ENCODE measurements at regions not wholly inside any gene's neighbourhood (a gene's known extent, or its start where the extent isn't known, plus 50 kb on each side); places are given as distances from the start of the nearest gene placed in this dataset.

GRCh38 chr1:72419229-72419628 is 136.9 kb upstream of the NEGR1 start:
- no peak overlapping the region for H3K27ac ChIP-seq (ENCODE audit: low read depth, low read length, poor library complexity, severe bottlenecking)

GRCh38 chr1:72412286-72412685 is 129.9 kb upstream of the NEGR1 start:
- Histone ChIP-seq H3K79me2 (ENCODE audit: insufficient read depth, low read length) (no peaks in the 10 kb centered on the region), H3K36me3 (ENCODE audit: insufficient read depth, low read length) (no peaks in the 10 kb centered on the region), H3K27ac (ENCODE audit: low read depth, low read length, poor library complexity, severe bottlenecking) (no peak overlapping the region), H3K4me3 (ENCODE audit: low read depth, low read length, poor library complexity, severe bottlenecking) (no peak overlapping the region), H3K27me3 (ENCODE audit: insufficient read depth, low read length) (no peaks in the 10 kb centered on the region), H3K4me1 (ENCODE audit: insufficient read depth, low read length, severe bottlenecking) (no peaks in the 10 kb centered on the region), H3K4me2 (ENCODE audit: low read length) (no peak overlapping the region), H3K9me2 (ENCODE audit: low read depth, low read length) (no peaks in the 10 kb centered on the region), H3K9ac (ENCODE audit: low read length) (no peak overlapping the region), H3F3A (ENCODE audit: insufficient read depth, low read length) (no peaks in the 10 kb centered on the region), H2AFZ (ENCODE audit: low read length) (no peak overlapping the region), H4K20me1 (ENCODE audit: insufficient read depth, low read length) (no peaks in the 10 kb centered on the region), H3K9me3 (ENCODE audit: low read length) (no peaks in the 10 kb centered on the region)
- TF ChIP-seq, protein P1, sequence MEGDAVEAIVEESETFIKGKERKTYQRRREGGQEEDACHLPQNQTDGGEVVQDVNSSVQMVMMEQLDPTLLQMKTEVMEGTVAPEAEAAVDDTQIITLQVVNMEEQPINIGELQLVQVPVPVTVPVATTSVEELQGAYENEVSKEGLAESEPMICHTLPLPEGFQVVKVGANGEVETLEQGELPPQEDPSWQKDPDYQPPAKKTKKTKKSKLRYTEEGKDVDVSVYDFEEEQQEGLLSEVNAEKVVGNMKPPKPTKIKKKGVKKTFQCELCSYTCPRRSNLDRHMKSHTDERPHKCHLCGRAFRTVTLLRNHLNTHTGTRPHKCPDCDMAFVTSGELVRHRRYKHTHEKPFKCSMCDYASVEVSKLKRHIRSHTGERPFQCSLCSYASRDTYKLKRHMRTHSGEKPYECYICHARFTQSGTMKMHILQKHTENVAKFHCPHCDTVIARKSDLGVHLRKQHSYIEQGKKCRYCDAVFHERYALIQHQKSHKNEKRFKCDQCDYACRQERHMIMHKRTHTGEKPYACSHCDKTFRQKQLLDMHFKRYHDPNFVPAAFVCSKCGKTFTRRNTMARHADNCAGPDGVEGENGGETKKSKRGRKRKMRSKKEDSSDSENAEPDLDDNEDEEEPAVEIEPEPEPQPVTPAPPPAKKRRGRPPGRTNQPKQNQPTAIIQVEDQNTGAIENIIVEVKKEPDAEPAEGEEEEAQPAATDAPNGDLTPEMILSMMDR (IDR thresholded peaks at IDR 0.05; ENCODE audit: low read length), result no peak
- no peak for TF ChIP-seq EZH2 (IDR thresholded peaks at IDR 0.05; ENCODE audit: borderline replicate concordance, low read length)

More at GRCh38 chr1:72419229-72419628, 136.9 kb upstream of the NEGR1 start:
- H3K4me3 ChIP-seq (ENCODE audit: low read depth, low read length, poor library complexity, severe bottlenecking), result no peak overlapping the region
- no peak overlapping the region for H2AFZ ChIP-seq (ENCODE audit: low read length)
- H3F3A ChIP-seq (ENCODE audit: insufficient read depth, low read length), result no peaks in the 10 kb centered on the region
- TF ChIP-seq, protein P1 (IDR thresholded peaks at IDR 0.05; ENCODE audit: low read length), result no peak
- TF ChIP-seq EZH2 (IDR thresholded peaks at IDR 0.05; ENCODE audit: borderline replicate concordance, low read length), result no peak
- H3K9me3 ChIP-seq (ENCODE audit: low read length), result no peaks in the 10 kb centered on the region
- no peaks in the 10 kb centered on the region for H3K79me2 ChIP-seq (ENCODE audit: insufficient read depth, low read length)
- H3K4me1 ChIP-seq (ENCODE audit: insufficient read depth, low read length, severe bottlenecking), result no peaks in the 10 kb centered on the region
- no peak overlapping the region for H3K9ac ChIP-seq (ENCODE audit: low read length)
- no peaks in the 10 kb centered on the region for H4K20me1 ChIP-seq (ENCODE audit: insufficient read depth, low read length)
- H3K4me2 ChIP-seq (ENCODE audit: low read length), result no peak overlapping the region
- no peaks in the 10 kb centered on the region for H3K36me3 ChIP-seq (ENCODE audit: insufficient read depth, low read length)
- H3K27me3 ChIP-seq (ENCODE audit: insufficient read depth, low read length), result no peaks in the 10 kb centered on the region
- no peaks in the 10 kb centered on the region for H3K9me2 ChIP-seq (ENCODE audit: low read depth, low read length)

- no peak for TF ChIP-seq EZH2 (IDR thresholded peaks at IDR 0.05; ENCODE audit: borderline replicate concordance, low read length)
- TF ChIP-seq, protein P1 (IDR thresholded peaks at IDR 0.05; ENCODE audit: low read length), result no peak
- no peaks in the 10 kb centered on the region for H3K9me2 ChIP-seq (ENCODE audit: low read depth, low read length)
Measured at GRCh38 chr1:72399807-72400206, 117.5 kb upstream of the NEGR1 start.

More at GRCh38 chr1:72399807-72400206, 117.5 kb upstream of the NEGR1 start:
- Histone ChIP-seq H3K27me3 (ENCODE audit: insufficient read depth, low read length) (no peaks in the 10 kb centered on the region), H3K4me2 (ENCODE audit: low read length) (no peak overlapping the region), H3K79me2 (ENCODE audit: insufficient read depth, low read length) (no peaks in the 10 kb centered on the region), H4K20me1 (ENCODE audit: insufficient read depth, low read length) (no peaks in the 10 kb centered on the region), H3K4me3 (ENCODE audit: low read depth, low read length, poor library complexity, severe bottlenecking) (no peak overlapping the region), H3K27ac (ENCODE audit: low read depth, low read length, poor library complexity, severe bottlenecking) (no peak overlapping the region), H3F3A (ENCODE audit: insufficient read depth, low read length) (no peaks in the 10 kb centered on the region), H3K9me3 (ENCODE audit: low read length) (no peaks in the 10 kb centered on the region), H2AFZ (ENCODE audit: low read length) (no peak overlapping the region), H3K9ac (ENCODE audit: low read length) (no peak overlapping the region), H3K4me1 (ENCODE audit: insufficient read depth, low read length, severe bottlenecking) (no peaks in the 10 kb centered on the region), H3K36me3 (ENCODE audit: insufficient read depth, low read length) (no peaks in the 10 kb centered on the region)

All from OCI-LY1 (cell line).